Adrenal gland (tissue), 9 donors: ENCODE measurements at regions not wholly inside any gene's neighbourhood (a gene's known extent, or its start where the extent isn't known, plus 50 kb on each side); places are given as distances from the start of the nearest gene placed in this dataset.

Source experiments
- DNase-seq, 7 donors: peaks; one replicate each; pipeline ENCODE4 v3.0.0-alpha.2; 2019 to 2020
- H3K27ac ChIP-seq, 5 donors: fragments of 200-600 bp; sonication (generic) in 4 of 5; 1 replicate in 3 of 5; 2 replicates in 2 of 5; pipeline versions ENCODE4 v1.5.1 to v1.8.0; 2016 to 2020; ENCODE audit warnings: mild to moderate bottlenecking in 1 of 5
- H3K27me3 ChIP-seq: fragments of 200-600 bp; 2 replicates; pipeline ENCODE4 v1.8.0; 2021
- H3K36me3 ChIP-seq, 2 donors: fragments of 200-600 bp; replicated peaks in 1 of 2; 1 replicate in 1 of 2; 2 replicates in 1 of 2; pipeline versions ENCODE4 v1.5.1 to v1.8.0; 2018 to 2022
- H3K4me1 ChIP-seq, 2 donors: fragments of 200-600 bp; replicated peaks in 1 of 2; 1 replicate in 1 of 2; 2 replicates in 1 of 2; pipeline versions ENCODE4 v1.5.1 to v1.8.0; 2018 to 2021
- H3K4me3 ChIP-seq, 4 donors: fragments of 200-600 bp; sonication (generic) in 3 of 4; one replicate each; pipeline ENCODE4 v1.5.1; 2016 to 2018
- H3K9me3 ChIP-seq, 3 donors: fragments of 200-600 bp; sonication (generic) in 1 of 3; replicated peaks in 1 of 3; 1 replicate in 2 of 3; 2 replicates in 1 of 3; pipeline versions ENCODE4 v1.5.1 to v1.8.0; 2016 to 2021
- POLR2A ChIP-seq, 2 donors: fragments of 450-650 bp; IDR thresholded peaks; one replicate each; pipeline ENCODE4 v1.6.1; 2017; ENCODE audit warnings: antibody characterized with exemption in 2 of 2, mild to moderate bottlenecking in 2 of 2, moderate library complexity in 1 of 2
- WGBS, 4 donors: extraction: QIAGEN DNeasy Blood & Tissue Kit in 2 of 4; methylation state at CpG; one replicate each; pipeline versions ENCODE4 v1.1.5 to v1.1.7; 2013 to 2017; 5-methylcytosine and 5-hydroxymethylcytosine counted together
- intact Hi-C, 2 donors: fragments of 100-400 bp; cut with DNase I; formaldehyde crosslinking; loops; one replicate each; pipeline versions ENCODE4 v1.14.1 to v1.15.0; 2022 to 2023
- TF ChIP-seq, protein P1 (sequence below), 6 experiments: fragments of 450-650 bp in 4 of 6; fragments of 200-600 bp in 2 of 6; sonication (generic) in 1 of 6; IDR thresholded peaks; 1 replicate in 5 of 6; 2 replicates in 1 of 6; pipeline versions ENCODE4 v1.5.1 to v1.8.0; 2016 to 2021; ENCODE audit warnings: antibody characterized with exemption in 6 of 6, mild to moderate bottlenecking in 2 of 6, moderate library complexity in 1 of 6
- donor health status: healthy with polysubstance abuse.
- donor health status: Bipolar disorder and iron deficiency.
- donor health status: DM: yes; HTN: yes; CAD: no.
- donor health status: DM: no; HTN: no; CAD: no.
- donor health status: DM: no; HTN: no; CAD: no.

DNA sequence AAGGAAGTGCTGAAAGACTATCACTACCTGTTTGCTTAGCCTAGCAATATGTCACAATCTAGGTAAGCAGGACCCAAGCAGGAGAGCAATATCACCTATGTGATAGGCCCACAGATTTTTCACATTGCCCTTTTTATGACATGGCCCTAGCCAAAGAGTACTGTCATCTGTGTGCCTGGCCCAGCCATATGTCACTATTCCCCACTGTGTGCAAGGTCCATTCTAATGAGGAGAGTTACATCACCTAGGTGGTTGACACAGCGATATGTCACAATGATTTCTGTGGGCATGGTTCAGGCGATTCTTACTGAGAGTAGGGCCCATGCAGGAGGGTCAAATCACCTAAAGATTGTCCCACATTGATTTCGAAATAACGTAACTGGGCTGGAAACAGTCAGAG, 967.7 kb upstream of the AMELY start:
- no peaks in the 10 kb centered on the region for H3K27me3 ChIP-seq
- H3K27ac ChIP-seq = no peak overlapping the region
- H3K9me3 ChIP-seq = no peaks in the 10 kb centered on the region
- no peak for TF ChIP-seq POLR2A (IDR thresholded peaks at IDR 0.05)
- TF ChIP-seq, protein P1, sequence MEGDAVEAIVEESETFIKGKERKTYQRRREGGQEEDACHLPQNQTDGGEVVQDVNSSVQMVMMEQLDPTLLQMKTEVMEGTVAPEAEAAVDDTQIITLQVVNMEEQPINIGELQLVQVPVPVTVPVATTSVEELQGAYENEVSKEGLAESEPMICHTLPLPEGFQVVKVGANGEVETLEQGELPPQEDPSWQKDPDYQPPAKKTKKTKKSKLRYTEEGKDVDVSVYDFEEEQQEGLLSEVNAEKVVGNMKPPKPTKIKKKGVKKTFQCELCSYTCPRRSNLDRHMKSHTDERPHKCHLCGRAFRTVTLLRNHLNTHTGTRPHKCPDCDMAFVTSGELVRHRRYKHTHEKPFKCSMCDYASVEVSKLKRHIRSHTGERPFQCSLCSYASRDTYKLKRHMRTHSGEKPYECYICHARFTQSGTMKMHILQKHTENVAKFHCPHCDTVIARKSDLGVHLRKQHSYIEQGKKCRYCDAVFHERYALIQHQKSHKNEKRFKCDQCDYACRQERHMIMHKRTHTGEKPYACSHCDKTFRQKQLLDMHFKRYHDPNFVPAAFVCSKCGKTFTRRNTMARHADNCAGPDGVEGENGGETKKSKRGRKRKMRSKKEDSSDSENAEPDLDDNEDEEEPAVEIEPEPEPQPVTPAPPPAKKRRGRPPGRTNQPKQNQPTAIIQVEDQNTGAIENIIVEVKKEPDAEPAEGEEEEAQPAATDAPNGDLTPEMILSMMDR (IDR thresholded peaks at IDR 0.05) = no peak
- 74 to 78% methylated on average over 4 of the region's 4 CpGs; no CpG with 5 or more reads in 2 of the 4 donors for WGBS, 4 donors
- no peaks in the 10 kb centered on the region for H3K4me1 ChIP-seq
- no peak overlapping the region for H3K4me3 ChIP-seq
- DNase-seq = no peak
- no peaks in the 10 kb centered on the region for H3K36me3 ChIP-seq
- intact Hi-C loops = no loop called here

DNA sequence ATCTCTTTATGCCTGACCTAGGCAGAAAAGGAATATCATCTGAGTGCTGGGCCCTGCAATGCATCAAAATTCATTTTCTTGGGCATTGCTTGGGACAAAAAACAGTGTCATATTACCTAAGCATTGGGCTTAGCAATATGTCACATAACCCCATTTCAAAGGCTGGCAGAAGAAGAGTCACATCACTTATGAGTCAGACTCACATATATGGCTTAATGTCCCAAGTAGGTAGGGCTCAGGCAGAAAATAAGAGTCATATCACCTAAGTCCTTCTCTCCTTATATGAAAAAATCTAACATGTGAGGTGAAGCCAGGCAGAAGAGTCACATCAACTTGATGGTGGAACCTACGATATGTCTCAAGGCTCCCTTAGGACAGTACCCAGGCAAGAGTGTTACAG, 967.2 kb upstream of the AMELY start:
- Histone ChIP-seq H3K27me3 (no peaks in the 10 kb centered on the region), H3K4me1 (no peaks in the 10 kb centered on the region), H3K9me3 (no peaks in the 10 kb centered on the region), H3K4me3 (no peak overlapping the region), H3K27ac (no peak overlapping the region), H3K36me3 (no peaks in the 10 kb centered on the region)
- DNase-seq = no peak
- intact Hi-C loops = no loop called here
- WGBS, 4 donors = 60 to 97% methylated on average over 1 of the region's 1 CpG; no CpG with 5 or more reads in 2 of the 4 donors
- TF ChIP-seq, protein P1 (IDR thresholded peaks at IDR 0.05) = no peak
- no peak for TF ChIP-seq POLR2A (IDR thresholded peaks at IDR 0.05)

DNA sequence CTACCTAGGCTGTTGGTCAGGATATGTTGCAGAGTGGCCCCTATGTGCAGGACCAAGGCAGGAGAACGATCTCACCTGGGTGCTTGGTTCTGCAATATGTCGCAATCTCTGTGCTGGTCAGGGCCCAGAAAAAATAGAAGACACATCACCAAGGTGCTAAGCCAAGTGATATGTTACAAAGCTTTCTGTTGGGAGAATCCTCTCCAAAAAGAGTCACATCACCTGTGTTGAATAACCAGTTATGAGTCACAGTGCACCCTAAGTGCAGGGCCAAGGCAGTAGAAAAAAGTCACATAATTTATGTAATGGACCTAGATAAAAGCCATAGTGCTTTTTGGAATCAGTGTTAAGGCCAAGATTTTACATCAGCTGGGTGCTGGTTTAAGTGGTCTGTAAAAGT, 965.9 kb upstream of the AMELY start:
- no peaks in the 10 kb centered on the region for H3K36me3 ChIP-seq
- no peak overlapping the region for H3K27ac ChIP-seq
- no peak for TF ChIP-seq POLR2A (IDR thresholded peaks at IDR 0.05)
- TF ChIP-seq, protein P1 (IDR thresholded peaks at IDR 0.05) = no peak
- DNase-seq = no peak
- H3K4me1 ChIP-seq = no peaks in the 10 kb centered on the region
- no peak overlapping the region for H3K4me3 ChIP-seq
- H3K27me3 ChIP-seq = no peaks in the 10 kb centered on the region
- intact Hi-C loops = no loop called here
- 93% methylated on average over 2 of the region's 2 CpGs; no CpG with 5 or more reads in 3 of the 4 donors for WGBS, 4 donors
- H3K9me3 ChIP-seq = no peaks in the 10 kb centered on the region

DNA sequence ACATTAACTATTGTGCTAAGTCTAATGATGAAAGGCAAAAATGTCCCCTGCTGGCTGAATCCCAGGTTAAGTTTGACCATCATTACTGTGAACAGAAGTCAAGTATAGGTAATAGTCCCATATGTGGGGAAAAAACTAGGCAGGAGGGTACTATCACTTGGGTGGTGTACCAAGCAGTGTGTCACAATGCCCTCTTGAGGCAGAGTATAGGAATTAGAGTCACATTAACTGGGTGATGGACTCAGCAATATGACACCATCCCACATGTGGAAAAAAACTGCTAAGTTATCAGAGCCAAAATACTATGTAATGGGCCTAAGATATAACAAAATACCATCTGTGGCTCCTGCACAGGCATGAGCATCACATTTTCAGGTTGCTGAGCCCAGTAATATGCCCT, 962.5 kb upstream of the AMELY start:
- intact Hi-C loops = no loop called here

More for the DNA sequence above, 962.5 kb upstream of the AMELY start:
- no peaks in the 10 kb centered on the region for H3K4me1 ChIP-seq
- H3K9me3 ChIP-seq = no peaks in the 10 kb centered on the region
- no peak overlapping the region for H3K4me3 ChIP-seq
- TF ChIP-seq POLR2A (IDR thresholded peaks at IDR 0.05) = no peak
- TF ChIP-seq, protein P1 (IDR thresholded peaks at IDR 0.05) = peak in 2 of 6 experiments; percentile 29
- DNase-seq = no peak
- H3K27me3 ChIP-seq = no peaks in the 10 kb centered on the region
- H3K36me3 ChIP-seq = no peaks in the 10 kb centered on the region
- H3K27ac ChIP-seq = no peak overlapping the region
